WTC11 (cell line): ENCODE measurements at regions not wholly inside any gene's neighbourhood (a gene's known extent, or its start where the extent isn't known, plus 50 kb on each side); places are given as distances from the start of the nearest gene placed in this dataset.

ENCODE experiments used
- ATAC-seq: fragments of 200-7000 bp; cut with Tn5 transposase; 2 replicates; pipeline ENCODE4 v1.10.0; 2021; ENCODE audit warnings: mild to moderate bottlenecking, moderate library complexity
- CTCF ChIA-PET: fragments of 300-600 bp; sonication (Branson Sonifier 250); formaldehyde crosslinking; loops from one replicate; lab custom pipeline; 2021; ENCODE audit warnings: antibody characterized with exemption; lab: Charles Lee
- POLR2A ChIA-PET: fragments of 350-600 bp; sonication (Branson Sonifier 250); formaldehyde crosslinking; loops from one replicate; lab custom pipeline; 2021; ENCODE audit warnings: antibody characterized with exemption; lab: Charles Lee
- DNase-seq: peaks from one replicate; pipeline ENCODE4 v3.0.0; 2021; ENCODE audit warnings: low spot score
- H3K27ac Mint-ChIP-seq: 2 replicates; pipeline ENCODE4 v1.8.0; 2021; ENCODE audit warnings: mixed read lengths
- H3K27me3 Mint-ChIP-seq: 2 replicates; pipeline ENCODE4 v1.8.0; 2021; ENCODE audit warnings: low read depth, mild to moderate bottlenecking, moderate library complexity, mixed read lengths
- H3K36me3 Mint-ChIP-seq: 2 replicates; pipeline ENCODE4 v1.8.0; 2021; ENCODE audit warnings: mixed read lengths
- H3K4me1 Mint-ChIP-seq: 2 replicates; pipeline ENCODE4 v1.8.0; 2022; ENCODE audit warnings: mixed read lengths
- H3K4me3 Mint-ChIP-seq: 2 replicates; pipeline ENCODE4 v1.8.0; 2021; ENCODE audit warnings: mild to moderate bottlenecking, moderate library complexity, mixed read lengths
- H3K9me3 Mint-ChIP-seq: 2 replicates; pipeline ENCODE4 v1.8.0; 2021; ENCODE audit warnings: mixed read lengths
- ATF1 ChIP-seq: sonication (generic); formaldehyde crosslinking; IDR thresholded peaks from 2 replicates; pipeline ENCODE4 v1.8.1; 2023; ENCODE audit warnings: mild to moderate bottlenecking, moderate library complexity, missing genetic modification reagents
- EMX1 ChIP-seq: fragments of 250-450 bp; sonication (Bioruptor Pico); IDR thresholded peaks from 2 replicates; pipeline ENCODE4 v1.8.0; 2021; ENCODE audit warnings: mild to moderate bottlenecking
- ESRRA ChIP-seq: sonication (generic); formaldehyde crosslinking; IDR thresholded peaks from 2 replicates; pipeline ENCODE4 v1.8.1; 2022; ENCODE audit warnings: mild to moderate bottlenecking, missing genetic modification reagents, borderline replicate concordance
- KAT7 ChIP-seq: sonication (generic); formaldehyde crosslinking; IDR thresholded peaks from 2 replicates; pipeline ENCODE4 v1.8.1; 2023; ENCODE audit warnings: missing genetic modification reagents, mild to moderate bottlenecking, borderline replicate concordance
- MYBL2 ChIP-seq: sonication (generic); formaldehyde crosslinking; IDR thresholded peaks from 2 replicates; pipeline ENCODE4 v1.8.1; 2023; ENCODE audit warnings: mild to moderate bottlenecking, moderate library complexity, missing genetic modification reagents
- RORB ChIP-seq: fragments of 250-450 bp; sonication (Bioruptor Pico); IDR thresholded peaks from 2 replicates; pipeline ENCODE4 v1.9.0; 2021; ENCODE audit warnings: mild to moderate bottlenecking
- TCF7 ChIP-seq: sonication (generic); formaldehyde crosslinking; IDR thresholded peaks from 2 replicates; pipeline ENCODE4 v1.8.0; 2022; ENCODE audit warnings: mild to moderate bottlenecking, low read depth, missing genetic modification reagents, moderate library complexity
- ZNF219 ChIP-seq: sonication (generic); formaldehyde crosslinking; IDR thresholded peaks from 2 replicates; pipeline ENCODE4 v1.8.0; 2023; ENCODE audit warnings: missing genetic modification reagents, mild to moderate bottlenecking, borderline replicate concordance
- ZNF232 ChIP-seq: sonication (generic); formaldehyde crosslinking; IDR thresholded peaks from 2 replicates; pipeline ENCODE4 v1.8.0; 2022; ENCODE audit warnings: mild to moderate bottlenecking, missing genetic modification reagents
- ZNF263 ChIP-seq: sonication (generic); formaldehyde crosslinking; IDR thresholded peaks from 2 replicates; pipeline ENCODE4 v1.8.1; 2022; ENCODE audit warnings: low read depth, mild to moderate bottlenecking, moderate library complexity, missing genetic modification reagents
- ZNF396 ChIP-seq: fragments of 250-450 bp; sonication (Bioruptor Pico); IDR thresholded peaks from 2 replicates; pipeline ENCODE4 v1.8.0; 2021; ENCODE audit warnings: mild to moderate bottlenecking, moderate library complexity, borderline replicate concordance
- TF ChIP-seq, protein P1 (sequence below): fragments of 250-450 bp; sonication (Bioruptor Pico); IDR thresholded peaks from 2 replicates; pipeline ENCODE4 v1.9.0; 2021; ENCODE audit warnings: mild to moderate bottlenecking, borderline replicate concordance
- TF ChIP-seq, protein P2 (sequence below): sonication (generic); formaldehyde crosslinking; conservative IDR thresholded peaks from 2 replicates; pipeline ENCODE4 v1.8.1; 2022; ENCODE audit warnings: mild to moderate bottlenecking, missing genetic modification reagents
- TF ChIP-seq, protein P3 (sequence below): sonication (generic); formaldehyde crosslinking; conservative IDR thresholded peaks from 2 replicates; pipeline ENCODE4 v1.8.1; 2023; ENCODE audit warnings: mild to moderate bottlenecking, low read depth, missing genetic modification reagents, moderate library complexity
- TF ChIP-seq, protein P4 (sequence below): sonication (generic); formaldehyde crosslinking; IDR thresholded peaks from 2 replicates; pipeline ENCODE4 v1.8.1; 2022; ENCODE audit warnings: mild to moderate bottlenecking, missing genetic modification reagents, moderate library complexity, borderline replicate concordance
- TF ChIP-seq, protein P5 (sequence below): sonication (generic); formaldehyde crosslinking; IDR thresholded peaks from 2 replicates; pipeline ENCODE4 v1.8.1; 2023; ENCODE audit warnings: mild to moderate bottlenecking, missing genetic modification reagents
- TF ChIP-seq, protein P6 (sequence below): sonication (generic); formaldehyde crosslinking; IDR thresholded peaks from 2 replicates; pipeline ENCODE4 v1.8.0; 2022; ENCODE audit warnings: mild to moderate bottlenecking, missing genetic modification reagents

DNA sequence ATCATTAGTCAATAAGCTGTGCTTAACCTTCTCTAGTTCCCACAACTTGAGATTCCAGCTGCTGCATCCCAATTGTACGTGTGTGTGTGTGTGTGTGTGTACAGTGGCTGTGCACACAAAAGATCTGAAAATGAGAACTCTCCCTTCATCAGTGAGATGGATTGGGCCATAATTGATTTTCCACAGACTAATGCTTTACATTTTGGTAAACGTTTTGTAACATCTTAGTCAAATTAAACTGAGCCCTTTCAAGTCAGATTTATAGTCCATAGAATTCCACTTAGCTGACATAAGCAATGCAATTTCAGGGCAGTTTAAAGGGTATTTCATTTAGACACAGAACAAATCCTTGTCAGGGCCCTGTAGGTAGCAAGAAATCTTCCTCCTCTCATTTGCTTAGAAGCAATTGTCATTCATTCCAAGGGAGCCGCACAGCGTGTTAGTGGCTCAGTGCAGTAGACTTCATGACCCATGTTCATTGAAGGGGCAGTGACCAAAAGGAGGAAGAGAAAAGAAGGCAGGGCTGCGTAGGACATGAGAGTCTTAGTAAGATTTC is 1123.5 kb upstream of the AUTS2 start (continued):
- TF ChIP-seq, protein P1, sequence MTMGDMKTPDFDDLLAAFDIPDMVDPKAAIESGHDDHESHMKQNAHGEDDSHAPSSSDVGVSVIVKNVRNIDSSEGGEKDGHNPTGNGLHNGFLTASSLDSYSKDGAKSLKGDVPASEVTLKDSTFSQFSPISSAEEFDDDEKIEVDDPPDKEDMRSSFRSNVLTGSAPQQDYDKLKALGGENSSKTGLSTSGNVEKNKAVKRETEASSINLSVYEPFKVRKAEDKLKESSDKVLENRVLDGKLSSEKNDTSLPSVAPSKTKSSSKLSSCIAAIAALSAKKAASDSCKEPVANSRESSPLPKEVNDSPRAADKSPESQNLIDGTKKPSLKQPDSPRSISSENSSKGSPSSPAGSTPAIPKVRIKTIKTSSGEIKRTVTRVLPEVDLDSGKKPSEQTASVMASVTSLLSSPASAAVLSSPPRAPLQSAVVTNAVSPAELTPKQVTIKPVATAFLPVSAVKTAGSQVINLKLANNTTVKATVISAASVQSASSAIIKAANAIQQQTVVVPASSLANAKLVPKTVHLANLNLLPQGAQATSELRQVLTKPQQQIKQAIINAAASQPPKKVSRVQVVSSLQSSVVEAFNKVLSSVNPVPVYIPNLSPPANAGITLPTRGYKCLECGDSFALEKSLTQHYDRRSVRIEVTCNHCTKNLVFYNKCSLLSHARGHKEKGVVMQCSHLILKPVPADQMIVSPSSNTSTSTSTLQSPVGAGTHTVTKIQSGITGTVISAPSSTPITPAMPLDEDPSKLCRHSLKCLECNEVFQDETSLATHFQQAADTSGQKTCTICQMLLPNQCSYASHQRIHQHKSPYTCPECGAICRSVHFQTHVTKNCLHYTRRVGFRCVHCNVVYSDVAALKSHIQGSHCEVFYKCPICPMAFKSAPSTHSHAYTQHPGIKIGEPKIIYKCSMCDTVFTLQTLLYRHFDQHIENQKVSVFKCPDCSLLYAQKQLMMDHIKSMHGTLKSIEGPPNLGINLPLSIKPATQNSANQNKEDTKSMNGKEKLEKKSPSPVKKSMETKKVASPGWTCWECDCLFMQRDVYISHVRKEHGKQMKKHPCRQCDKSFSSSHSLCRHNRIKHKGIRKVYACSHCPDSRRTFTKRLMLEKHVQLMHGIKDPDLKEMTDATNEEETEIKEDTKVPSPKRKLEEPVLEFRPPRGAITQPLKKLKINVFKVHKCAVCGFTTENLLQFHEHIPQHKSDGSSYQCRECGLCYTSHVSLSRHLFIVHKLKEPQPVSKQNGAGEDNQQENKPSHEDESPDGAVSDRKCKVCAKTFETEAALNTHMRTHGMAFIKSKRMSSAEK (CRISPR knock-in tag), result no peak
- TF ChIP-seq, protein P2, sequence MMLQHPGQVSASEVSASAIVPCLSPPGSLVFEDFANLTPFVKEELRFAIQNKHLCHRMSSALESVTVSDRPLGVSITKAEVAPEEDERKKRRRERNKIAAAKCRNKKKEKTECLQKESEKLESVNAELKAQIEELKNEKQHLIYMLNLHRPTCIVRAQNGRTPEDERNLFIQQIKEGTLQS (CRISPR knock-in tag), result no peak
- TF ChIP-seq EMX1 (CRISPR knock-in tag) (no peak), ATF1 (no peak), MYBL2 (CRISPR knock-in tag) (no peak), KAT7 (no peak), ESRRA (CRISPR knock-in tag) (no peak)
- TF ChIP-seq, protein P3, sequence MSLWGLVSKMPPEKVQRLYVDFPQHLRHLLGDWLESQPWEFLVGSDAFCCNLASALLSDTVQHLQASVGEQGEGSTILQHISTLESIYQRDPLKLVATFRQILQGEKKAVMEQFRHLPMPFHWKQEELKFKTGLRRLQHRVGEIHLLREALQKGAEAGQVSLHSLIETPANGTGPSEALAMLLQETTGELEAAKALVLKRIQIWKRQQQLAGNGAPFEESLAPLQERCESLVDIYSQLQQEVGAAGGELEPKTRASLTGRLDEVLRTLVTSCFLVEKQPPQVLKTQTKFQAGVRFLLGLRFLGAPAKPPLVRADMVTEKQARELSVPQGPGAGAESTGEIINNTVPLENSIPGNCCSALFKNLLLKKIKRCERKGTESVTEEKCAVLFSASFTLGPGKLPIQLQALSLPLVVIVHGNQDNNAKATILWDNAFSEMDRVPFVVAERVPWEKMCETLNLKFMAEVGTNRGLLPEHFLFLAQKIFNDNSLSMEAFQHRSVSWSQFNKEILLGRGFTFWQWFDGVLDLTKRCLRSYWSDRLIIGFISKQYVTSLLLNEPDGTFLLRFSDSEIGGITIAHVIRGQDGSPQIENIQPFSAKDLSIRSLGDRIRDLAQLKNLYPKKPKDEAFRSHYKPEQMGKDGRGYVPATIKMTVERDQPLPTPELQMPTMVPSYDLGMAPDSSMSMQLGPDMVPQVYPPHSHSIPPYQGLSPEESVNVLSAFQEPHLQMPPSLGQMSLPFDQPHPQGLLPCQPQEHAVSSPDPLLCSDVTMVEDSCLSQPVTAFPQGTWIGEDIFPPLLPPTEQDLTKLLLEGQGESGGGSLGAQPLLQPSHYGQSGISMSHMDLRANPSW (CRISPR knock-in tag), result no peak

DNA sequence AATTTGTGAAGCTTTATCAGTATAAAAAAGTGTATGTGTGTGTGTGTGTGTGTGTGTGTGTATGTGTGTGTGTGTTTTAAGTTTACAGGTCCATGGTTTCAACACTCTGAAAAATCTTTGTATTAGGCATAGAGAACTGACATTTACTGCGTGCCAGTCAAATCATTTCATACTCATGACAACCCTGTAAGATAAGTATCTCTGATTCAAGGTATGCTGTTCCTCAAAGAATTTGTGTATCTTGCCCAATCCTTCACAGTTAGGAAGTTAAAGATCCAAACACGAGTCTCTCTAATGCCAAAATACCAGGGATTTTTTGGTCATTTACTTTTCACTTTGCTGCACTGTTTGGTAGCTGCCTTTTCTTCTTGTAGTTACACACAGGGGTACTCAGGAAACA is 1121.3 kb upstream of the AUTS2 start:
- TF ChIP-seq, protein P4, sequence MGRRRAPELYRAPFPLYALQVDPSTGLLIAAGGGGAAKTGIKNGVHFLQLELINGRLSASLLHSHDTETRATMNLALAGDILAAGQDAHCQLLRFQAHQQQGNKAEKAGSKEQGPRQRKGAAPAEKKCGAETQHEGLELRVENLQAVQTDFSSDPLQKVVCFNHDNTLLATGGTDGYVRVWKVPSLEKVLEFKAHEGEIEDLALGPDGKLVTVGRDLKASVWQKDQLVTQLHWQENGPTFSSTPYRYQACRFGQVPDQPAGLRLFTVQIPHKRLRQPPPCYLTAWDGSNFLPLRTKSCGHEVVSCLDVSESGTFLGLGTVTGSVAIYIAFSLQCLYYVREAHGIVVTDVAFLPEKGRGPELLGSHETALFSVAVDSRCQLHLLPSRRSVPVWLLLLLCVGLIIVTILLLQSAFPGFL (CRISPR knock-in tag), result no peak
- TF ChIP-seq, protein P5, sequence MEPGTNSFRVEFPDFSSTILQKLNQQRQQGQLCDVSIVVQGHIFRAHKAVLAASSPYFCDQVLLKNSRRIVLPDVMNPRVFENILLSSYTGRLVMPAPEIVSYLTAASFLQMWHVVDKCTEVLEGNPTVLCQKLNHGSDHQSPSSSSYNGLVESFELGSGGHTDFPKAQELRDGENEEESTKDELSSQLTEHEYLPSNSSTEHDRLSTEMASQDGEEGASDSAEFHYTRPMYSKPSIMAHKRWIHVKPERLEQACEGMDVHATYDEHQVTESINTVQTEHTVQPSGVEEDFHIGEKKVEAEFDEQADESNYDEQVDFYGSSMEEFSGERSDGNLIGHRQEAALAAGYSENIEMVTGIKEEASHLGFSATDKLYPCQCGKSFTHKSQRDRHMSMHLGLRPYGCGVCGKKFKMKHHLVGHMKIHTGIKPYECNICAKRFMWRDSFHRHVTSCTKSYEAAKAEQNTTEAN, result no peak
- TF ChIP-seq ZNF232 (CRISPR knock-in tag), result no peak
- TF ChIP-seq TCF7, result no peak
- TF ChIP-seq ESRRA (CRISPR knock-in tag), result no peak
- TF ChIP-seq ZNF396 (CRISPR knock-in tag), result no peak
- TF ChIP-seq, protein P6, sequence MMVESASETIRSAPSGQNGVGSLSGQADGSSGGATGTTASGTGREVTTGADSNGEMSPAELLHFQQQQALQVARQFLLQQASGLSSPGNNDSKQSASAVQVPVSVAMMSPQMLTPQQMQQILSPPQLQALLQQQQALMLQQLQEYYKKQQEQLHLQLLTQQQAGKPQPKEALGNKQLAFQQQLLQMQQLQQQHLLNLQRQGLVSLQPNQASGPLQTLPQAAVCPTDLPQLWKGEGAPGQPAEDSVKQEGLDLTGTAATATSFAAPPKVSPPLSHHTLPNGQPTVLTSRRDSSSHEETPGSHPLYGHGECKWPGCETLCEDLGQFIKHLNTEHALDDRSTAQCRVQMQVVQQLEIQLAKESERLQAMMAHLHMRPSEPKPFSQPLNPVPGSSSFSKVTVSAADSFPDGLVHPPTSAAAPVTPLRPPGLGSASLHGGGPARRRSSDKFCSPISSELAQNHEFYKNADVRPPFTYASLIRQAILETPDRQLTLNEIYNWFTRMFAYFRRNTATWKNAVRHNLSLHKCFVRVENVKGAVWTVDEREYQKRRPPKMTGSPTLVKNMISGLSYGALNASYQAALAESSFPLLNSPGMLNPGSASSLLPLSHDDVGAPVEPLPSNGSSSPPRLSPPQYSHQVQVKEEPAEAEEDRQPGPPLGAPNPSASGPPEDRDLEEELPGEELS (CRISPR knock-in tag), result no peak
- no peak for TF ChIP-seq RORB (CRISPR knock-in tag)
- no peak for TF ChIP-seq ZNF263
- no peak for TF ChIP-seq ZNF219 (CRISPR knock-in tag)
- no peaks in the 10 kb centered on the region for H3K4me1 Mint-ChIP-seq
- H3K4me3 Mint-ChIP-seq, result no peak overlapping the region
- no peaks in the 10 kb centered on the region for H3K36me3 Mint-ChIP-seq
- ATAC-seq (no peak), DNase-seq (no peak)
- CTCF ChIA-PET, result interaction anchor here (0.7 kb wide), 1 partner anchor 51 kb away, joined by 4 read pairs; no protein-coding TSS in a partner anchor
- POLR2A ChIA-PET, result no interaction called here
- H3K9me3 Mint-ChIP-seq, result peaks cover 8% of the 10 kb centered on the region
- H3K27ac Mint-ChIP-seq, result no peak overlapping the region
- no peaks in the 10 kb centered on the region; the same call in 1 of the 2 replicates for H3K27me3 Mint-ChIP-seq
